GM12864 (cell line): ENCODE measurements at regions not wholly inside any gene's neighbourhood (a gene's known extent, or its start where the extent isn't known, plus 50 kb on each side); places are given as distances from the start of the nearest gene placed in this dataset.

Source experiments
- DNase-seq: peaks from one replicate; pipeline ENCODE4 v3.0.0-alpha.2; 2011; ENCODE audit warnings: low read depth
- H3K4me3 ChIP-seq: 2 replicates; pipeline ENCODE4 v1.5.1; 2011; ENCODE audit warnings: mild to moderate bottlenecking, low read depth, low read length, control low read depth
- CTCF ChIP-seq: IDR thresholded peaks from 2 replicates; pipeline ENCODE4 v1.5.1; 2011; ENCODE audit warnings: low read depth, mild to moderate bottlenecking, moderate library complexity, low read length, control low read depth, inconsistent platforms; ENCODE audit errors: missing control alignments

GRCh38 chr5:72662936-72663335, 153.5 kb upstream of the TNPO1 start:
- TF ChIP-seq CTCF = no peak
- no peak for DNase-seq
- H3K4me3 ChIP-seq = no peak overlapping the region

GRCh38 chr5:72662305-72662704, 154.2 kb upstream of the TNPO1 start:
- no peak overlapping the region for H3K4me3 ChIP-seq
- no peak for DNase-seq
- no peak for TF ChIP-seq CTCF

- no peak for TF ChIP-seq CTCF
- no peak overlapping the region for H3K4me3 ChIP-seq
- no peak for DNase-seq
Measured at GRCh38 chr5:72661405-72661804, 154.2 kb upstream of the ZNF366 start.

GRCh38 chr5:72659726-72660125, 152.5 kb upstream of the ZNF366 start:
- H3K4me3 ChIP-seq = no peak overlapping the region
- DNase-seq = no peak
- TF ChIP-seq CTCF = no peak

GRCh38 chr5:72658761-72659540, 151.7 kb upstream of the ZNF366 start:
- DNase-seq = no peak
- no peak overlapping the region for H3K4me3 ChIP-seq
- TF ChIP-seq CTCF = no peak

- TF ChIP-seq CTCF = no peak
- DNase-seq = no peak
- no peak overlapping the region for H3K4me3 ChIP-seq
Measured at GRCh38 chr5:72658161-72658560, 151.0 kb upstream of the ZNF366 start.

- no peak overlapping the region for H3K4me3 ChIP-seq
- TF ChIP-seq CTCF = no peak
- no peak for DNase-seq
Measured at GRCh38 chr5:72656756-72657513, 149.7 kb upstream of the ZNF366 start.
